ENCODE measurements at regions not wholly inside any gene's neighbourhood (a gene's known extent, or its start where the extent isn't known, plus 50 kb on each side); places are given as distances from the start of the nearest gene placed in this dataset.

DNA sequence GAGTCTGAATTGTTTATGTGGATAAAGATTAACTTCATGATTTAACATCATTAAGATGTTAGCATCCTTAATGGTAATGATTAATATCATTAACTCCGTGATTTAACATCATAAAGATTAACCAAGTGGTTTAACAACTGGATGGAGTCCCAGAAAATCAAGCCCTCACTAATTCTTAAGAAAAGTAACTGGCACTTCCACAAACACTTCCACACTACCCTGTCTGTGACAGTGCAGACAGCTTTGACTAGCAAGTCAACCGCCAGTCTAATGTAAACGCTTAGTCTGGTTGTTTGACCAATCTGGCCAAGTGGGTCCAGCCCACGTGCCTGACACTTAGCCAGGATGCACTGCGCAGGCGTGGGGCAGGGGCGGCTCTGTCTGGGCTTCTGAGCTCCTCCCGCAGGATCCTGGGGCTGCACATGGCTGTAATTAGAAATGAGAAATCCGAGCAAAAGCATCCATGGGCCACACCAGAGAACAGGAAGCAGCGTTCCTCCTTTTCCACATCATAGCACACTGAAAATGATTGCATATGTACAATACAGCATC is 424.2 kb downstream of the FOXA2 start:
- Histone ChIP-seq H3K18ac (ENCODE audit: insufficient read length, low read depth, low read length) (no peak overlapping the region), H3K4ac (ENCODE audit: low read depth, low read length) (no peak overlapping the region), H2BK15ac (ENCODE audit: low read depth, low read length) (no peak overlapping the region), H2BK12ac (ENCODE audit: insufficient read length, low read depth, low read length) (no peak overlapping the region), H3K4me1 (ENCODE audit: insufficient read depth, low read length) (no peaks in the 10 kb centered on the region), H3K14ac (ENCODE audit: insufficient read depth, low read length) (no peak overlapping the region), H2AK5ac (ENCODE audit: insufficient read length, low read length) (no peak overlapping the region), H3K9ac (ENCODE audit: extremely low read depth, insufficient read length, low read length) (no peak overlapping the region), H3T11ph (ENCODE audit: low read length) (no peak overlapping the region), H4K5ac (ENCODE audit: insufficient read length, low read depth, low read length) (no peak overlapping the region), H3K9me3 (ENCODE audit: control insufficient read depth, low read depth, low read length) (no peaks in the 10 kb centered on the region), H4K8ac (replicated peaks; ENCODE audit: insufficient read length, low read depth, low read length) (no peak overlapping the region), H2BK20ac (ENCODE audit: low read depth, low read length, poor library complexity, severe bottlenecking) (no peak overlapping the region), H3K56ac (ENCODE audit: insufficient read length, low read depth, low read length) (no peak overlapping the region), H4K91ac (ENCODE audit: insufficient read length, low read depth, low read length) (no peak overlapping the region), H3K27ac (ENCODE audit: insufficient read length, low read depth, low read length) (no peak overlapping the region), H3K27me3 (ENCODE audit: insufficient read depth, low read length) (no peaks in the 10 kb centered on the region), H2BK120ac (ENCODE audit: low read depth, low read length, poor library complexity, severe bottlenecking) (no peak overlapping the region), H2AFZ (ENCODE audit: low read length) (no peak overlapping the region), H3K23ac (ENCODE audit: insufficient read length, low read depth, low read length) (no peak overlapping the region), H2BK5ac (ENCODE audit: insufficient read length, low read length) (no peak overlapping the region), H4K20me1 (ENCODE audit: control insufficient read depth, insufficient read depth, insufficient read length) (no peaks in the 10 kb centered on the region), H3K79me2 (ENCODE audit: insufficient read depth, low read length) (no peaks in the 10 kb centered on the region), H3K79me1 (ENCODE audit: insufficient read depth, low read depth, low read length, poor library complexity, severe bottlenecking) (no peaks in the 10 kb centered on the region), H3K4me2 (ENCODE audit: insufficient read depth, insufficient read length, low read length) (no peak overlapping the region), H3K23me2 (ENCODE audit: insufficient read length, low read depth, low read length, poor library complexity, severe bottlenecking) (no peaks in the 10 kb centered on the region)
- Mint-ChIP-seq H3K36me3 (ENCODE audit: insufficient read depth in 1 of 3, low read depth in 3 of 3) (no peaks in the 10 kb centered on the region), H3K9me3 (no peaks in the 10 kb centered on the region), H3K27ac (no peak overlapping the region), H3K4me1 (no peaks in the 10 kb centered on the region), H3K4me3 (no peak overlapping the region), H3K27me3 (ENCODE audit: low read depth) (peaks cover 2% of the 10 kb centered on the region)
- WGBS (ENCODE audit: extremely low coverage, insufficient read length, low lambda C conversion rate) = no CpG with 5 or more reads among the region's 10 CpGs
- no peak for DNase-seq
- TF ChIP-seq CTCF (conservative IDR thresholded peaks at IDR 0.05) = no peak

Measured in H9 (cell line).